ENCODE measurements at regions not wholly inside any gene's neighbourhood (a gene's known extent, or its start where the extent isn't known, plus 50 kb on each side); places are given as distances from the start of the nearest gene placed in this dataset.

DNA sequence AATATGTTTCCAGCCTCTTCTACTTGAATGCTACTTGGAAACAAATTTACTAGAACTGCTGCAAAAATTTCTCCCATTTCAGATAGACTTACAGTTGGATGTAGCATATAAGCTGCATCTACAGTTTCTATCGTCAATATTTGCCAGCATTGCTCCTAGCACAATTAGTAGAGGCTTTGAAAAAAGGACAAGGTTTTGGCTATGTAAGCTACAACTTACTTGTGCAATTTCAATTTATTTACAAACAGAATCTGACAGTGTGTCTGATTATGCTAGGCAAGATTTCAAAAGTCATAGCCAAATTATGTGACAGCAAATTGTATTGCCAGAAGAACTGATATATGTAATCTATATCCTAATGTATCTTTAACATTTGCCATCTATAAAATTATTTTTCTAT lies 628.4 kb upstream of the FAM174A start:
- CTCF ChIA-PET, result no interaction called here
- Mint-ChIP-seq H3K4me1 (ENCODE audit: low read depth, unreplicated experiment) (no peaks in the 10 kb centered on the region), H3K4me3 (ENCODE audit: unreplicated experiment) (no peak overlapping the region), H3K27ac (ENCODE audit: unreplicated experiment) (no peak overlapping the region), H3K9me3 (ENCODE audit: unreplicated experiment) (no peaks in the 10 kb centered on the region), H3K36me3 (ENCODE audit: insufficient read depth, unreplicated experiment) (no peaks in the 10 kb centered on the region), H3K27me3 (ENCODE audit: insufficient read depth, unreplicated experiment) (peaks cover 2% of the 10 kb centered on the region)
- Histone ChIP-seq H3K27me3 (replicated peaks; ENCODE audit: control insufficient read depth, insufficient read depth, low read length) (no peaks in the 10 kb centered on the region), H3K4me1 (no peaks in the 10 kb centered on the region), H3K9me3 (no peaks in the 10 kb centered on the region), H3K36me3 (ENCODE audit: control insufficient read depth, insufficient read depth, low read length) (no peaks in the 10 kb centered on the region), H3K4me3 (ENCODE audit: low read depth, low read length) (no peak overlapping the region)
- BruUV-seq (replicated peaks), result no TSS peak
- intact Hi-C loops (cut with micrococcal nuclease; ENCODE audit: unreplicated experiment), result no loop called here
- POLR2A ChIA-PET, result no interaction called here
- no peak for DNase-seq
- TF ChIP-seq, protein P1, sequence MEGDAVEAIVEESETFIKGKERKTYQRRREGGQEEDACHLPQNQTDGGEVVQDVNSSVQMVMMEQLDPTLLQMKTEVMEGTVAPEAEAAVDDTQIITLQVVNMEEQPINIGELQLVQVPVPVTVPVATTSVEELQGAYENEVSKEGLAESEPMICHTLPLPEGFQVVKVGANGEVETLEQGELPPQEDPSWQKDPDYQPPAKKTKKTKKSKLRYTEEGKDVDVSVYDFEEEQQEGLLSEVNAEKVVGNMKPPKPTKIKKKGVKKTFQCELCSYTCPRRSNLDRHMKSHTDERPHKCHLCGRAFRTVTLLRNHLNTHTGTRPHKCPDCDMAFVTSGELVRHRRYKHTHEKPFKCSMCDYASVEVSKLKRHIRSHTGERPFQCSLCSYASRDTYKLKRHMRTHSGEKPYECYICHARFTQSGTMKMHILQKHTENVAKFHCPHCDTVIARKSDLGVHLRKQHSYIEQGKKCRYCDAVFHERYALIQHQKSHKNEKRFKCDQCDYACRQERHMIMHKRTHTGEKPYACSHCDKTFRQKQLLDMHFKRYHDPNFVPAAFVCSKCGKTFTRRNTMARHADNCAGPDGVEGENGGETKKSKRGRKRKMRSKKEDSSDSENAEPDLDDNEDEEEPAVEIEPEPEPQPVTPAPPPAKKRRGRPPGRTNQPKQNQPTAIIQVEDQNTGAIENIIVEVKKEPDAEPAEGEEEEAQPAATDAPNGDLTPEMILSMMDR (IDR thresholded peaks at IDR 0.05; ENCODE audit: insufficient read depth in 1 of 2, low read depth in 1 of 2, low read length in 1 of 2, severe bottlenecking in 1 of 2, unreplicated experiment in 1 of 2), result no peak

DNA sequence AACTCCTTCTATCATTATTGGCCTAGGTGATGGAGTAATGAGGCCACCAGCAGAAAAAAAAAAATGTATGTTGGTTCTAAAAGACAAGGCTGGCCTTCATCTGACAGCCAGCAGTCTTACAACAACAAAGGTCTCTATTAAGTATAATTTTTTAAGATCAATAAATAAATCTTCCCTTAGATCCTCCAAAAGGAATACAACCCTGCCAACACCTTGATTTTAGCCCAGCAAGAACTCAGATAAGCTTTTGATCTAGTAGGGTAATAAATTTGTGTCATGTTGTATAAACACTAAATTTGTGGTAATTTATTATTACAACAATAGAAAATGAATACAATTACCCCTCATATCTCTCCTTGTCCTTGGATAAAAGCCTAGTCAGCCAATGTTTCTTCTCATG lies 633.2 kb upstream of the FAM174A start:
- Mint-ChIP-seq H3K9me3 (ENCODE audit: unreplicated experiment) (no peaks in the 10 kb centered on the region), H3K27ac (ENCODE audit: unreplicated experiment) (no peak overlapping the region), H3K36me3 (ENCODE audit: insufficient read depth, unreplicated experiment) (no peaks in the 10 kb centered on the region), H3K4me1 (ENCODE audit: low read depth, unreplicated experiment) (no peaks in the 10 kb centered on the region), H3K4me3 (ENCODE audit: unreplicated experiment) (no peak overlapping the region), H3K27me3 (ENCODE audit: insufficient read depth, unreplicated experiment) (no peaks in the 10 kb centered on the region)
- Histone ChIP-seq H3K9me3 (no peaks in the 10 kb centered on the region), H3K4me3 (ENCODE audit: low read depth, low read length) (no peak overlapping the region), H3K36me3 (ENCODE audit: control insufficient read depth, insufficient read depth, low read length) (no peaks in the 10 kb centered on the region), H3K4me1 (no peaks in the 10 kb centered on the region), H3K27me3 (replicated peaks; ENCODE audit: control insufficient read depth, insufficient read depth, low read length) (no peaks in the 10 kb centered on the region)
- DNase-seq, result no peak
- no TSS peak for BruUV-seq (replicated peaks)
- ChIA-PET POLR2A (no interaction called here), CTCF (no interaction called here)
- intact Hi-C loops (cut with micrococcal nuclease; ENCODE audit: unreplicated experiment), result no loop called here
- TF ChIP-seq, protein P1 (IDR thresholded peaks at IDR 0.05; ENCODE audit: insufficient read depth in 1 of 2, low read depth in 1 of 2, low read length in 1 of 2, severe bottlenecking in 1 of 2, unreplicated experiment in 1 of 2), result no peak

DNA sequence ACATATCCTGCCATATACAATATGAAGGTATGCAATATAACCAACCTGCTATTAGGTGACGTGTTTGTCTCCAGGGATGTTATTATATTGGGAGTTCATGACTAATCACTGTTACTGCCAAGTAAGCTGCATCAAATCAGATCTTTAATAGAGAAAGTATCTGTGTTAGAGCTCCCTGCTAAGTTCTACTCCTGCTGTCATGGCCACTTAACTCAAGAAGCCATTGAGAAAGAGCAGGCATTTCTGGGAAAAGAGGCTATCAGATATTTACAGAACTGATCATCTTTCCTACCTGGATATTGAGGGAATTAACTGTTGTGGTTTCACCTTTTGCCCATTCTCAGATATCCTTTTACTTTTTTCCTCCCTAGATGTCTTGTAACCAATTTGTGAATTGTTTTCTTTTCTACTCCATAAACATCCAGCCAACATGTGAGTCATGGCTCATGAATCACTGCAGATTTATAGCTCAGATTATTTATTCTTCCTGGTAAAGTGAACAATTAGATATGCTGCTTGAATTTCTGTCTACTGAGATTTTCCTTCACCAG lies 634.8 kb upstream of the FAM174A start:
- TF ChIP-seq, protein P1 (IDR thresholded peaks at IDR 0.05; ENCODE audit: insufficient read depth in 1 of 2, low read depth in 1 of 2, low read length in 1 of 2, severe bottlenecking in 1 of 2, unreplicated experiment in 1 of 2), result no peak
- POLR2A ChIA-PET, result no interaction called here
- Histone ChIP-seq H3K36me3 (ENCODE audit: control insufficient read depth, insufficient read depth, low read length) (no peaks in the 10 kb centered on the region), H3K4me1 (no peaks in the 10 kb centered on the region), H3K27me3 (replicated peaks; ENCODE audit: control insufficient read depth, insufficient read depth, low read length) (no peaks in the 10 kb centered on the region), H3K4me3 (ENCODE audit: low read depth, low read length) (no peak overlapping the region), H3K9me3 (no peaks in the 10 kb centered on the region)
- no peak for DNase-seq
- no peak overlapping the region for H3K4me3 Mint-ChIP-seq (ENCODE audit: unreplicated experiment)
- intact Hi-C loops (cut with micrococcal nuclease; ENCODE audit: unreplicated experiment), result no loop called here
- H3K36me3 Mint-ChIP-seq (ENCODE audit: insufficient read depth, unreplicated experiment), result no peaks in the 10 kb centered on the region
- H3K4me1 Mint-ChIP-seq (ENCODE audit: low read depth, unreplicated experiment), result no peaks in the 10 kb centered on the region
- no peaks in the 10 kb centered on the region for H3K27me3 Mint-ChIP-seq (ENCODE audit: insufficient read depth, unreplicated experiment)
- BruUV-seq (replicated peaks), result no TSS peak
- H3K27ac Mint-ChIP-seq (ENCODE audit: unreplicated experiment), result no peak overlapping the region
- H3K9me3 Mint-ChIP-seq (ENCODE audit: unreplicated experiment), result no peaks in the 10 kb centered on the region
- CTCF ChIA-PET, result no interaction called here
